GM19035 (cell line): ENCODE measurements at regions not wholly inside any gene's neighbourhood (a gene's known extent, or its start where the extent isn't known, plus 50 kb on each side); places are given as distances from the start of the nearest gene placed in this dataset.
"Not testable (repeated sequence)": the region's sequence is repeated elsewhere in the genome, so short reads cannot be mapped to it uniquely, and the experiment has no call there.

ENCODE experiments used
- ATAC-seq: cut with Tn5 transposase; IDR thresholded peaks from one replicate; pipeline ENCODE4 v1.9.1; 2021; ENCODE audit not compliant: unreplicated experiment

DNA sequence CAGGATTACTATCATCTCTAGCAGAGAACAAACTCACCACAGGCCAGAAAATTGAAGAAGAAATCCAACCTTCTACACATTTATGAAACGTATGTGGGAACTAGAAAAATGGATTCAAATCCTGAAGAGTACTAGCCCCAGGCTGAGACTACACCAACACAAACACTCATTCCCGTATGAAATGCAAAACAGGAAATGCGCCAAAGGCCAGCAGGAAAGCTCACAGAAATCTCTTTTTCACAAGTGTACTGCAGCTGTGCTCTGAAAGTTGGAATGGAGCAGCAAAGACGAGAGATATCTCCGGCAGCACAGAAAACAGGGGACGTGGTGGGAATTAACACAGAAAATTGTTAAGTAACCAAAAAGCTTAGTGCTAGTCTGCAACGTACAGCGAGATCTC lies 913.5 kb downstream of the TDRD15 start:
- ATAC-seq, result no peak

DNA sequence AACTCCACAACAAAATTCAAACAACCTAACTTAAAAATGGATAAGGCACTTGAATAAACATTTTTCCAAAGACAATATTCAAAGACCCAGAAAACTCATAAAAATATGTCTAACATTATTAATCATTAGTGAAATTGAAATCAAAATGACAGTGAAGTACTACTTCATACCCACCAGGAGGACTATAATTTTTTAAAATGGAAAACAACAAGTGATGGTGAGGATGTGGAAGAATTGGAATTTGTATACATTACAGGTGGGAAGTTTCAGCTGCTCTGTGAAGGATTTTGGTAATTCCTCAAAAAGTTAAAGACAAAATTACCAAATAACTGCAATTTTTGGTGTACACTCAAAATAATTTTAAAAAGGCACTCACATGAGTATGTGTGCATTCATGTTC lies 920.0 kb downstream of the TDRD15 start:
- ATAC-seq, result no peak

DNA sequence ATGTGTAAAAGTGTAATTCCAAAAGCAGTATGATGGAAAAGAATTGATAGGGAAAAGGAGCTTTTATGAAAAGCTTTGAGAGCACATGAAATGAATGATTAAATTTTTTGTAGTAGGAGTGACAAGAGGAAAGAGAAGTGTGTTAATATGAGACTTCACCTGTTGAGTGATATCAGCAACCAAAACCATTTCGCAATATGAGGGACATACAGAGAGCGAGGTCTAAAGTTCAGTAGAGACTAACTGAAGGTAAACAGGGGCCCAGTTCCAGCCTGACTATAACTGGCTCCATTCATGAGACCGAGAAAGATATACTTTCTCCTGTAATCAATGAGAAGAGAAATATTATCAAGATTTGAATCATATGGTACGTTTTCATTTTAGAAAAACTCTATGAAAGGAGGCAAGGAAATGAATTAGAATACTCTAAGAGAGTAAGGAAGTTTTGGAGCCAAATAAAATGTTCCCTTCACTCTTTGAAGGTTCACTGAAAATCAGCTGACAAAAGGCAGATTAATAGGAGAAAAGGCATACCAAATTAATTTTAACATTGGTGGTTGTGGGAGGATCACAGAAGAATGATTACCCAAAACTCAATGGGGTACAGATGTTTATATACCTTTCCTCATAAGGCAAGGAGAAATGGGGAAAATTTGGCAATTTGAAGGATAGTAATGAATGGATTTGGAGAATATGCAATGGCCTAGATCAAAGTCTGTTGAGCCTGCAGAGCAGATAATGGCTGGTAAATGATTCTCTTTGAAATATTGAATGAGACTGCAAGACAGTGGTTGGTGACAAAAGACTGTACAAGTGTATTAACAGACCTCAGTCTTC lies 932.2 kb downstream of the TDRD15 start:
- ATAC-seq, result no peak

DNA sequence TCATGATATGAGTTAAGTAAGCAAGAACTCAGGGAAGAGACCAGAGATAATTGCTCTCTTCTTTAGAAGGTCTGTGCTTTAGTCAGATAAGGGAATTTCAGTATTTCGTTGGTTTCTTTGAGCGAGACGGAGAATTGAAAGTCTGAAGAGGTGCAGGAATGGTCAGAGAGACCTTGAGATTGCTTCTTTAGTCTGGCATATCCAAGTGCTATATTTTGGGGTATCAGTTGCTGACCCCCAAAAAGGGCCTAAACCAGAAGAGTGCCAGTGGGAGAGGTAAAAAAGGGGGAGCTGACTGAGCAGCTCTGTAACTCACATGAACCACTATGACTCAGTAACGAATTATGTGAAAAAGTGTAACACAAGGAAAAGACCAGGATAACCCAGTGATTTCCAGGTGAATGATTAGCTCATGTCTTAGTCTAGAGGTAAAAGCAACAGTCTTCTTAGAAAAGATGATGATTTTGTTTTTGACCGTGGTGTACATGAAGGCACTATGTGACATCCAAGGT lies 932.9 kb downstream of the TDRD15 start:
- no peak for ATAC-seq

DNA sequence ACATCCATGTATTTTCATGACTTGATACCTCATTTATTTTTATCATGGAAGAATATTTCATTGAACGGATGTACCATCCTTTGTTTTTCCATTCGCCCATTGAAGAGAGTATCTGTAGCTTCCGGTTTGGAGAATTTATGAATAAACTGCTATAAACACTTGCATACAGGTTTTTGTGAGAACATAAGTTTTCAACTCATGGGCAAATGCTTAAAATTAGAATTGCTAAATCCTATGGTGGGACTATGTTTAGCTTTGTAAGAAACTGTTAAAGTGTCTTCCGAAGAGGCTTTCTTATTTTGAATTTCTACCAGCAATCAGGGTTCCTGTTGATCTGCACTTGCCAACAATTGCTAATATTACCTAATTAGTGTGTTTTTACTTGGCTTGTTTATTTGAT lies 938.9 kb downstream of the TDRD15 start:
- no peak for ATAC-seq

DNA sequence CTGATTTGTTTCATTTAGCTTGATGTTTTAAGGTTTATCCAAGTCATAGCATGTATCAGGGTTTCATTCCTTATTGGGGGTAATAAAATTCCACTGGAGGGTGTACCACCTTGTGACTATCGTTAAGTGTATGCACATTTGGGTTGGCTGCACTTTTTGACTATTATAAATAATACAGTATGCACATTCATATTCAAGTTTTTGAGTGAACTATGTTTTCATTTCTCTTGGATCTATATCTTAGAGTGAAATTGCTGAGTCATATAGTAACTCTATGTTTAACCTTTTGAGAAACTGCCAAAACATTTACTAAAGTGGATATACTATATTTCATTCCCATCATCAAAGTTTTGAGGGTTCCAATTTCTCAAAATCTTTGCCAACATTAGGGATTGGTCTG lies 952.7 kb downstream of the TDRD15 start:
- ATAC-seq, result no peak

DNA sequence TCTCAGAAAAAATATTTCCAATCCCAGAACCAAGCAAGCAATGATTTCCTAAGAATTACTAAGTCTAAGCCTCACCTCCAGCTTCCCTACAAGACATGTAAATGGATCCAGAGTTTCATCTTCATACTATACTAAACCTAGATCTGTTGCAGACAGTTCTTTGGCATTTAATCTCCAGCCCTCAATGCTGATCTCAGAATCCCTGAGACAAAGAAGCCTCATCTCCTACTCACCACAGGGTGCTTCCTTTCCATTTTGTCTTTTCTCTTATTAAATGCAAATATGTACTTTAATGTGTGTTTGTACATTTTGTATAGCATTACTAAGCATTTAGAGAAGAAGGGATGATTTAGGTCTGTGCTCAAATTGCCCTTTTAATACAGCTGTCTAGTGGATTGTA lies 954.9 kb downstream of the TDRD15 start:
- ATAC-seq, result no peak

DNA sequence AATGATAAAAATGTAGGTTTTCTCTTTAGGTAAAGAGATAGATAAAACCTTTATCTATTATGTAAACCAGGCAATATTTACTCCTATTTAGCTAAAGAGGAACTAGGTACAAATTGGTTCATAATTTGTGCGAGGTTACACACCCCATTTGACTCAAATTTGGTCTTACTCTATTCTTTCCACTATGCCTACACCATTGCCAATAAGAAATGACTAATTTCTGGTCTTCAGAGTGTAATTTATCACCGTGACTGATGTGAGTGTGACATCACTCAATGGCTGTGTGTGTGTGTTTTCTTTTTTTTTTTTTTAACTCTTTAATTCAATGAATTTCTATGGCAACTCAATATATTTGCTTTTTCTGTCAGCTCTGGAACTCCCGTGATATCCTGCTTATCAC lies 955.8 kb downstream of the TDRD15 start:
- no peak for ATAC-seq

DNA sequence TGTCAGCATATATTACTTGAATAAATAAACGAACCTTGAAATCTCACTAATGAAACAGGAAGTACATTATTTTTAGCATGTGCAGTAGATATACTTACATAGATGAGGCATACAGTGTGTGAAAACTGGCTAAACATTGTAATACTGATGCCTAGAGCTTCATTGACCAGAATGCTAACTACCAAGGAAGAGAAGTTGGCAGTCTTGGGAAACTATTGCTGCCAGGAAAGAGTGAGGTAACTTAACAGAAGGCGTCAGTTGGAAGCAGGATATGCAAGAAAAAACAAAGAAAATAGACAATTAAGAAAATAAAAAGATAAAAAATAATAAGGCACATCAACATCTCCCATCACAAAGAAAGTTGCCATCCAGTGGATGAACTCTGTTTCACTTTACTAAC lies 963.0 kb downstream of the TDRD15 start:
- no peak for ATAC-seq

DNA sequence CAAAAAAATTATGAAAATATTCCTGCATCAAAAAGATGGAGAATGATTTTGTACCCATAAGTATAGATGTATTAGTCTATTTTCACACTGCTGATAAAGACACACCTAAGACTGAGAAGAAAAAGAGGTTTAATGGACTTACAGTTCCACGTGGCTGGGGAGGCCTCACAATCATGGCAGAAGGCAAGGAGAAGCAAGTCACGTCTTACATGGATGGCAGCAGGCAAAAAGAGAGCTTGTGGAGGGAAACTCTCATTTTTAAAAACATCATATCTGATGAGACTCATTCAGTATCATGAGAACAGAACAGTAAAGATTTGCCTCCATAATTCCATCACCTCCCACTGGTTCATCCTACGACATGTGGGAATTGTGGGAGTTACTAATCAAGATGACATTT lies 979.8 kb downstream of the TDRD15 start:
- ATAC-seq, result not testable (repeated sequence)

DNA sequence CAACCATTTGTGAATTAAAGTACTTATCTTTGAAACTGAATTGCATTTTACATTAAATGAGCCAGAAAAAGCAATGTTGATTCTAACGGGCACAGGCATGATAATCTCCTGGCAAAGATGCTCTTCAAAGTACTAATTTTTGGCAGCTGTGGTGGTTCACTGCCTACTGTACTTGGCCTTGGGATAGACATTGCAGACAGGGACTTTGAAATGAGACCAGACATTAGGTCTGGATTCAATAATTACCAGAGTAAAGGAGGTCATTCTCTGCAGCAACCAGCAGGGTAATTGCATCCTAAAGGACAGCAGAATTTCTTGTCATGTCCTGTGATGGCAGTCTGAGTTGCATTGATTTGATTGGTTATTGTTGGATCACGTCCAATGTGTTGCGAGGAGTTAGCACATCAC lies 986.5 kb downstream of the TDRD15 start:
- ATAC-seq, result no peak

DNA sequence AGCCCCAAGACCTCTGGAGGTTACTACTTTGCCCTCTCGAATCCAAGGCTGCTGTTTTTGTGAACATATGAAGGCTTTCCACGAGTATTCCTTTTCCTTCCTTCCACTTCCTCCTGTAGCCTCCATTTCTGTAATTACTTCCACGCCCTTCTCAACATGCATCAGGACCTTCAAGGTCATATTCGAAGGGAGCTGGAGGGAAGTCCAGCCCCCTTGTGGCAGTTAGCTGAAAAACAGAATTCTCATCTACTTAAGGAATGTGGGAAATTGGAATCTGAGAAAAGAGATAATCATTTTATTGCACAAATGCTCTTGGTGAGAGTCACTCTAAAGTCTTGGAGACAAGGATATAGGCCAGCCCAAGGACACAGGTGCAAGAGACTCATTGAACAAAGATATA lies 1000.2 kb downstream of the TDRD15 start:
- ATAC-seq, result no peak

DNA sequence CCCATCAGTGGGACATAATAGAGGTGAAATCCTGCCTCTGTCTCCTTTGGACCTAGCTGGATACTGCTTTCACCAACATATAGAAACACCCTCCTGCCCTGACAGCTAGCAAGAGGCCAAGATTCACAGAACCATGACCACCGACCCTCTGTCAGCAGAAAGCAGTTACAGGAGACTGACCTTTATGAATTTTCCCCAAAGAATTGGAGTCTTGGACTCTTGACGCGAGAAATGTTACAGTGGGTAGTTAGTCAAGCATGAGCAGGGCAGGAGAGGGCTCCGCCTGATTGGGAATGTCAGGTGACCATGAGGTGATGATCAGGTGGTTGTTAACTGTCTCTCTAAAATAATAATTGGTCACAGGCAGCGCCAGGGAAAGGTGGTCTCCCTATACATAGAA lies 1002.3 kb downstream of the TDRD15 start:
- no peak for ATAC-seq

DNA sequence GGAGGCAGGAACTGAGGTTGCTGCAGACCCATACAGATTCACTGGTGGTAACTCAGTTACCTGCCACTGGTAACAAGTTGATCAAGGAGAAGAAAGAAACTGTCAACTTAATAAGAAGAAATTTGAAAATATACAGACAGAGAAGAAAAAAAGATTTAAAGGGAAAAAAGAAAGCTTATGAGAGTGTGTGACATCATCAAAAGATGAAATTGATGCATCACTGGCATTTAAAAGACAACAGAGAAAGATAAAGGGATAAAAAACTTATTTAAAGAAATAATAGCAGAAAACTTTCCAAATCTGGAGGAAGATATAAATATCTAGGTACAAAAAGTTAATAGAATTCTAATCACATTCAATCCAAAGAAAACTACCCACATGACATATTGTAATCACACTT lies 1003.2 kb downstream of the TDRD15 start:
- no peak for ATAC-seq

DNA sequence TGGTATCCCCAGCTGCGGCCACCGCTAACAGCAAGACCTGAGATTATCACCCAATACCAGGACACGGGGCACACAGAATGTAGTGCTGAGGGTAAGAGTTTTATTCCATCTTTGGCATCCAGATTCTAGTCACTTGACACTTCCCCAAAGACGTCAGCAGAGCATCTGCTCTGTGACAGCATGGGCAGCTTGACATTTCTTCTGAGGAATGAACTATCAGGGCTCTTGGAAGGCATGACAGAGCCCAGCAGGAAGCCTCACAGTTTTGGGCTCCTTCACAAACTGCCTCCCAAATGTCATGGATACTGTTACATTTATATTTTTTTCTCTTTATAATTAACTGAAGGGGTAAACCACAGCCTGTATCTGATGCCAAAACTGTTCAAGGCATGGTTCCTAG lies 1010.7 kb downstream of the TDRD15 start:
- no peak for ATAC-seq

DNA sequence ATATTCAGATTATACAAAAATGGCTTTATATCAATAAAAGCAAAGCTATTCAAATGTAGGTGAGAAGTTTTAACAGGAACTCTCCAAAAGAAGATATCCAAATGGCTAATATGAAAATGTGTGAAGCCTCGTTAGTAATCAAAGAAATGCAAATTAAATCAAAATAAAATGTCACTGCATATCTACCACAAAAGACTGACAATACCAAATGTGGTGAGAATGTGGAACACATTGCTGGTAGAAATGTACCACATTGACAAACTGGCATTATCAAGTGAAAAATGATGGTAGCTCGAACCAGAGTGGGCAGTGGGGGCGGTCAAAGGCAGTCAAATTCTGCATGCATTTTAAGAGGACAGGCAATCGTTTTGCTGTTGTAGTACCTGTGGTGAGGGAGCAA lies 1012.7 kb downstream of the TDRD15 start:
- ATAC-seq, result no peak

DNA sequence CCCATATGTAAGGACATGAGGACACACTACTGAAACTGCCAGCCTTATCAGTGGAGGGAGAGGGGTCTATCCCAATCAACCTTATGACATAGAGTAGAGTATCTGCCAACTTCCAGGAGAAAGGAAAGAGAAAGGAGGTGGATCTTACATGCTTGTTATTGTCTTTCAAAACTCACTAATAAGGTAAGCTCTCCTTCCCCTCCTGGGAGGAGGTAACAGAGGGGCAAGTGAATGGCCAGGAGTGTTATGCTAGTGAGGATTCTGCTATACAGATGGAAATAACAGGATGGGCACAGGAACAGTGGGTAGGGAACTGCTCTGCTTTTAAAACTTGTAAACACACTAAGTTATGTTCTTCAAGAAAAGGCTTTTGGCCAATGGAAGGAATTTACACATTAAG lies 1020.1 kb downstream of the TDRD15 start:
- no peak for ATAC-seq

DNA sequence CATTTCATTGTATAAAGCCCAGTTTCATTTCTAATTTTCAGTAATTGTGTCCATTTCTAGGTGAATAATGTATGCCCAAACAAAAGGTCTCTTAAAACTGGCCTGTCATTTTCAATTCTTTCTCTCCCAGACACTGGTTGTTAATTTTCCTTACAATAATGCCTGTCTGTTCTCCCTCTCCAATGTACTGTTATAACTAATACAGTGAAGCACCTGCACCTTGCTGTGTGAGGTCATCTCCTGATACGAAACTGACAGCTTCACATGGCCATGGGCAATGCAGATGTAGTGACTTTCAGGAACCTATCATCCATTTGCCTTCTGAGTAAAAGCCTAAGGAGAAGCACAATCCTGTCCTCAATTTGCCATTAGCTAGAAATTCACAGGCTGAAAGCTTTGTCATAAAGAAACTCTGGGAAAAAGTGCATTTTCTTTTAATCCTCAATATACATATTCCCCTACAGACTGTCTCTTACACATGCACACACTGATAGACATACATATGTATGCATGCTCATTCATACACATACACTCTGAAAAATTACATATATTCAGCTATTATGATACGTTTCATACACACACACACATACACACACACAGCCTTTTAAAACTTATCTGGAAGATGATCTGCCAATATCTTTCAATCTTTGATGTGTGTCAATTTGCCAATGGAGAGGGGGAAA lies 1030.3 kb downstream of the TDRD15 start:
- ATAC-seq, result no peak

DNA sequence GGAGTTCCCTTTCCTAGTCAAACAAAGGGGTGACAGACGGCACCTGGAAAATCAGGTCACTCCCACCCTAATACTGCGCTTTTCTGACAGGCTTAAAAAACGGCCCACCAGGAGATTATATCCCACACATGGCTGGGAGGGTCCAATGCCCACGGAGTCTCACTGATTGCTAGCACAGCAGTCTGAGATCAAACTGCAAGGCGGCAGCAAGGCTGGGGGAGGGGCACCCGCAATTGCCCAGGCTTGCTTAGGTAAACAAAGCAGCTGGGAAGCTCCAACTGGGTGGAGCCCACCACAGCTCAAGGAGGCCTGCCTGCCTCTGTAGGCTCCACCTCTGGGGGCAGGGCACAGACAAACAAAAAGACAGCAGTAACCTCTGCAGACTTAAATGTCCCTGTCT lies 1032.9 kb downstream of the TDRD15 start:
- not testable (repeated sequence) for ATAC-seq

DNA sequence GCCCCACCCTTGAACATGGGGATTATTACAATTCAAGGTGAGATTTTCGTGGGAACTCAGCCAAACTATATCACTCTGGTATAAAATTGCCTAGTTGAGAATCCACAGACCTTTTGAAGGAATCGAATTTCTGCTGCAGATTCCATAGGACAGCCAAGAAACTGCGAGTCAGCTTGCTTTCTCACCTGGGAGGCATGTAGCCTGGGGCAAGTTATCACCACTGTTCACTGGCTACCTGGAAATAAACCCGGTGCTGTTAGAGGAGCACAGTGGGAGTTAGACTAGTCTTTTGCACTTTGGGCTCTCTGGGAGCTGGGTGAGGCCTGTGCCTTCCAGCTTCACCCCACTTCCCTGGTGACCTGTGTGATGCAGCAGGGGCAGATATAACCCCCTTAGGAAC lies 1043.5 kb downstream of the TDRD15 start:
- no peak for ATAC-seq

DNA sequence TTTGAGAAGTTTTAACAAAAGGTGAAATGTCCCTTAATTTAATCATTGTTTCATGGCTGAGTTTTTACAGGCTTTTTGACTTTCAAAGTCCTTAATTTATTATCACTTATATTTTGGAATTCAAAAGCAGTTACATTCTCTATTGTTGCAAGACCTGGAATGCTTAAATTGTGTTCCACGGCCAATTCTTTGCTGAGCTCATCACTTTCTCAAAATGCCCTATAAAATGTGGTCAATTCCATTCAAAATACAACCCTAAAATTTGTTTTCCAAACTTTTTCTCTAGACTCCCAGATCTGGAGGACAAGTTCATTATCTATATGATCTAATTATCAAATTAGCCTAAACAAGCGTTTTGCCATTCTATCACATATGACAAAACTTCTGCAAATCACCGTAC lies 1051.2 kb downstream of the TDRD15 start:
- ATAC-seq, result no peak

DNA sequence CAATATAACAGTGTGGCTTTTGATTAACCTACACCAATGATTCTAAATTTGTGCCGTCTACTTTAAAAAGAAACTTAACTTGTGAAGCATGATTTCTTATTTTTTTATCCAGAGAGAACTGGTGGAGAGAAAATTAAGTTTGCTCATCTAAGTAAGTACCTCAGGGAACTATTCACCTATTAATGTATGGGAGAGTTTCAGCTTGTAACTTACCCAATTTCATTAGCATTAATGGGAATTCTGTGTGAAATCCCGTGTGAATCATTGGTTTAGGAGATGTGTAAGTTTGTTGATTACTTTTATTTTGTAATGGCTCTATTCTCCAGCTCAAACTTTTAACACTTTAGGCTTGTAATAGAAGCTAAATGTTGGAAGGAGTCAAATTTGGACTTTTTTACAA lies 1061.5 kb downstream of the TDRD15 start:
- ATAC-seq, result no peak
